ENCODE measurements at regions not wholly inside any gene's neighbourhood (a gene's known extent, or its start where the extent isn't known, plus 50 kb on each side); places are given as distances from the start of the nearest gene placed in this dataset.

DNA sequence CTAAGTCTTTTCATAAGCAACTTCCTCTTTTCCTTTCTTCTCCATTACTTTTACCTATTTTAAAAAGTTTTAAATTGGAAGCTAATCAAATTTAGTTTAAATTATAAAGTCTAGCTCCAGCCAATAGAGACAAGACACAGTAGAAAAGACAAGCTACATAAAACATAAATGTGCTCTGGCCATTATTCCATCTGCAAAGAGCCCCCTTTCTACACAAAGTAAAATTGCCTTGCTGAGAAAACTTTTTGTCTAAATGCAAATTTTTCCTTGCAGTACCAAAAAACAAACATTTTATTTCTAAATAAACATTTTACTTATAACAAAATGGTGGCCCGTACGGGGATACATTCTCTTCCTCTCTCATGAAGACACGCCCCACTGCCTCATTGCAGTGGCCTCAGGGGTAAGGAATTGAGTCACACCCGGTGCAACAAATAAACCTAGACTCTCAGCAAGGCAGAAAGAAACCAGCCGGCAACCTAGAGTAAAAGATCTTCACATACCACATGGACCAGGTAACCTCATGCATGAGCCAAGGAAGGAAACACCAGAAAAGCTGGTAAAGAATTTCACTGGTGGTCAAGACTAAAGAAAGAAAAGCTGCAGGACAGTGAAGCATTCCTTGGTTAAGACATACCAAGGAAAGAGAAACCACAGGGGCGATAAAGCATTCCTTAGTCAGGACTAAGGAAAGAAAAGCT lies 71.6 kb upstream of the ZNF746 start:
- Histone ChIP-seq H3K36me3 (ENCODE audit: insufficient read depth, low read length) (peaks cover 22% of the 10 kb centered on the region), H4K20me1 (ENCODE audit: insufficient read depth, low read length) (no peaks in the 10 kb centered on the region), H3K9me3 (ENCODE audit: low read length) (peaks cover 25% of the 10 kb centered on the region), H3K27me3 (ENCODE audit: insufficient read depth, low read length) (no peaks in the 10 kb centered on the region), H2AFZ (ENCODE audit: low read length) (no peak overlapping the region), H3K9ac (ENCODE audit: low read length) (no peak overlapping the region), H3K79me2 (ENCODE audit: insufficient read depth, low read length) (no peaks in the 10 kb centered on the region), H3K4me1 (ENCODE audit: insufficient read depth, low read length, severe bottlenecking) (no peaks in the 10 kb centered on the region), H3K27ac (ENCODE audit: low read depth, low read length, poor library complexity, severe bottlenecking) (no peak overlapping the region), H3K4me2 (ENCODE audit: low read length) (no peak overlapping the region), H3F3A (ENCODE audit: insufficient read depth, low read length) (no peaks in the 10 kb centered on the region), H3K9me2 (ENCODE audit: low read depth, low read length) (no peaks in the 10 kb centered on the region), H3K4me3 (ENCODE audit: low read depth, low read length, poor library complexity, severe bottlenecking) (no peak overlapping the region)
- TF ChIP-seq EZH2 (IDR thresholded peaks at IDR 0.05; ENCODE audit: borderline replicate concordance, low read length), result no peak
- TF ChIP-seq, protein P1, sequence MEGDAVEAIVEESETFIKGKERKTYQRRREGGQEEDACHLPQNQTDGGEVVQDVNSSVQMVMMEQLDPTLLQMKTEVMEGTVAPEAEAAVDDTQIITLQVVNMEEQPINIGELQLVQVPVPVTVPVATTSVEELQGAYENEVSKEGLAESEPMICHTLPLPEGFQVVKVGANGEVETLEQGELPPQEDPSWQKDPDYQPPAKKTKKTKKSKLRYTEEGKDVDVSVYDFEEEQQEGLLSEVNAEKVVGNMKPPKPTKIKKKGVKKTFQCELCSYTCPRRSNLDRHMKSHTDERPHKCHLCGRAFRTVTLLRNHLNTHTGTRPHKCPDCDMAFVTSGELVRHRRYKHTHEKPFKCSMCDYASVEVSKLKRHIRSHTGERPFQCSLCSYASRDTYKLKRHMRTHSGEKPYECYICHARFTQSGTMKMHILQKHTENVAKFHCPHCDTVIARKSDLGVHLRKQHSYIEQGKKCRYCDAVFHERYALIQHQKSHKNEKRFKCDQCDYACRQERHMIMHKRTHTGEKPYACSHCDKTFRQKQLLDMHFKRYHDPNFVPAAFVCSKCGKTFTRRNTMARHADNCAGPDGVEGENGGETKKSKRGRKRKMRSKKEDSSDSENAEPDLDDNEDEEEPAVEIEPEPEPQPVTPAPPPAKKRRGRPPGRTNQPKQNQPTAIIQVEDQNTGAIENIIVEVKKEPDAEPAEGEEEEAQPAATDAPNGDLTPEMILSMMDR (IDR thresholded peaks at IDR 0.05; ENCODE audit: low read length), result no peak

GRCh38 chr7:149568218-149568617 lies 70.6 kb upstream of the ZNF746 start:
- no peaks in the 10 kb centered on the region for H3K79me2 ChIP-seq (ENCODE audit: insufficient read depth, low read length)
- no peaks in the 10 kb centered on the region for H3K27me3 ChIP-seq (ENCODE audit: insufficient read depth, low read length)
- no peak overlapping the region for H3K27ac ChIP-seq (ENCODE audit: low read depth, low read length, poor library complexity, severe bottlenecking)
- no peaks in the 10 kb centered on the region for H4K20me1 ChIP-seq (ENCODE audit: insufficient read depth, low read length)
- no peak overlapping the region for H3K9ac ChIP-seq (ENCODE audit: low read length)
- TF ChIP-seq, protein P1 (IDR thresholded peaks at IDR 0.05; ENCODE audit: low read length), result no peak
- no peak for TF ChIP-seq EZH2 (IDR thresholded peaks at IDR 0.05; ENCODE audit: borderline replicate concordance, low read length)
- no peaks in the 10 kb centered on the region for H3K4me1 ChIP-seq (ENCODE audit: insufficient read depth, low read length, severe bottlenecking)
- no peak overlapping the region for H3K4me2 ChIP-seq (ENCODE audit: low read length)
- H3K36me3 ChIP-seq (ENCODE audit: insufficient read depth, low read length), result peaks cover 22% of the 10 kb centered on the region
- no peak overlapping the region for H3K4me3 ChIP-seq (ENCODE audit: low read depth, low read length, poor library complexity, severe bottlenecking)
- no peaks in the 10 kb centered on the region for H3F3A ChIP-seq (ENCODE audit: insufficient read depth, low read length)
- H3K9me3 ChIP-seq (ENCODE audit: low read length), result peaks cover 23% of the 10 kb centered on the region
- H2AFZ ChIP-seq (ENCODE audit: low read length), result no peak overlapping the region
- H3K9me2 ChIP-seq (ENCODE audit: low read depth, low read length), result no peaks in the 10 kb centered on the region

DNA sequence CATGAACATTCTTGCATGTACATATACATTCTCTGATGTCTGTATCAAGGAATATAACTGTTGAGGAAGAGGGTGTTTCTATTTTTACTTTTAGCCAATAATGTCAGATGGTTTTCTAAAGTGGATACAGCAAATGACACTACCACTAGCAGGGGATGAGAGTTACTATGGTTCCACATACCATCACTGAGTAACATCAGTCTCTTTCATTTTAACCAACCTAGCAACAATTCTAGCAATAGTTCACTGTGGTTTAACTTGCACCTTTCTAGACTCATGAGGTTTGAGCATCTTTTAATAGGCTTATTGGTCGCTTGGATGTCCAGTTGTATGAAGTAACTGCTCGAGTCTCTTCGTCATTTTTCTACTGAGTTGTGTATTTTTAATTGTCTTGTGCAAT lies 68.5 kb upstream of the ZNF746 start:
- no peaks in the 10 kb centered on the region for H4K20me1 ChIP-seq (ENCODE audit: insufficient read depth, low read length)
- H3K4me3 ChIP-seq (ENCODE audit: low read depth, low read length, poor library complexity, severe bottlenecking), result no peak overlapping the region
- peaks cover 22% of the 10 kb centered on the region for H3K36me3 ChIP-seq (ENCODE audit: insufficient read depth, low read length)
- TF ChIP-seq, protein P1 (IDR thresholded peaks at IDR 0.05; ENCODE audit: low read length), result no peak
- TF ChIP-seq EZH2 (IDR thresholded peaks at IDR 0.05; ENCODE audit: borderline replicate concordance, low read length), result no peak
- H3K4me1 ChIP-seq (ENCODE audit: insufficient read depth, low read length, severe bottlenecking), result no peaks in the 10 kb centered on the region
- no peaks in the 10 kb centered on the region for H3K27me3 ChIP-seq (ENCODE audit: insufficient read depth, low read length)
- H2AFZ ChIP-seq (ENCODE audit: low read length), result no peak overlapping the region
- no peaks in the 10 kb centered on the region for H3K9me2 ChIP-seq (ENCODE audit: low read depth, low read length)
- H3K9ac ChIP-seq (ENCODE audit: low read length), result no peak overlapping the region
- no peaks in the 10 kb centered on the region for H3K79me2 ChIP-seq (ENCODE audit: insufficient read depth, low read length)
- no peak overlapping the region for H3K4me2 ChIP-seq (ENCODE audit: low read length)
- peaks cover 16% of the 10 kb centered on the region for H3K9me3 ChIP-seq (ENCODE audit: low read length)
- no peak overlapping the region for H3K27ac ChIP-seq (ENCODE audit: low read depth, low read length, poor library complexity, severe bottlenecking)
- H3F3A ChIP-seq (ENCODE audit: insufficient read depth, low read length), result no peaks in the 10 kb centered on the region
